HepG2 (cell line): ENCODE measurements at regions not wholly inside any gene's neighbourhood (a gene's known extent, or its start where the extent isn't known, plus 50 kb on each side); places are given as distances from the start of the nearest gene placed in this dataset.

ENCODE experiments used
- IRX3 ChIP-seq: sonication (generic); formaldehyde crosslinking; IDR thresholded peaks from 2 replicates; pipeline ENCODE4 v1.8.1; 2023; ENCODE audit warnings: mild to moderate bottlenecking, low read depth, missing genetic modification reagents, borderline replicate concordance
- POLR2A ChIP-seq, 2 experiments: IDR thresholded peaks; 2 replicates each; pipeline ENCODE4 v1.6.1; 2011; ENCODE audit warnings: low read depth in 2 of 2, low read length in 2 of 2, mild to moderate bottlenecking in 1 of 2, moderate library complexity in 1 of 2; ENCODE audit not compliant: insufficient read depth in 1 of 2
- TEF ChIP-seq: sonication (generic); formaldehyde crosslinking; IDR thresholded peaks from 2 replicates; pipeline ENCODE4 v1.5.0; 2020; ENCODE audit warnings: missing genetic modification reagents
- TP53 ChIP-seq: sonication (generic); formaldehyde crosslinking; conservative IDR thresholded peaks from 2 replicates; pipeline ENCODE4 v1.4.0; 2020; ENCODE audit warnings: missing genetic modification reagents
- ZNF331 ChIP-seq: sonication (generic); formaldehyde crosslinking; IDR thresholded peaks from 2 replicates; pipeline ENCODE4 v1.4.0; 2020; ENCODE audit warnings: missing genetic modification reagents
- ZNF891 ChIP-seq: sonication (generic); formaldehyde crosslinking; IDR thresholded peaks from 2 replicates; pipeline ENCODE4 v1.5.0; 2020; ENCODE audit warnings: mild to moderate bottlenecking, missing genetic modification reagents

GRCh38 chr1:68746378-68746777 lies 249.5 kb upstream of the DEPDC1 start:
- TF ChIP-seq ZNF331 (no peak), POLR2A (IDR thresholded peaks at IDR 0.05; ENCODE audit: insufficient read depth in 1 of 2, low read depth in 2 of 2, low read length in 2 of 2) (no peak), TEF (CRISPR knock-in tag) (no peak), TP53 (CRISPR knock-in tag) (no peak), ZNF891 (no peak), IRX3 (CRISPR knock-in tag) (no peak)
